ENCODE measurements at regions not wholly inside any gene's neighbourhood (a gene's known extent, or its start where the extent isn't known, plus 50 kb on each side); places are given as distances from the start of the nearest gene placed in this dataset.

- no peak for DNase-seq (ENCODE audit: low spot score)
Observed at GRCh38 chr17:72208832-72209231, 88.0 kb downstream of the SOX9 start.

- DNase-seq (ENCODE audit: low spot score), result no peak
Observed at GRCh38 chr17:72212041-72212440, 91.2 kb downstream of the SOX9 start.

GRCh38 chr17:72215490-72215889 lies 94.7 kb downstream of the SOX9 start:
- no peak for DNase-seq (ENCODE audit: low spot score)

GRCh38 chr17:72215928-72216327 lies 95.1 kb downstream of the SOX9 start:
- no peak for DNase-seq (ENCODE audit: low spot score)

- no peak for DNase-seq (ENCODE audit: low spot score)
Observed at GRCh38 chr17:72219137-72219823, 98.5 kb downstream of the SOX9 start.

- no peak for DNase-seq (ENCODE audit: low spot score)
Observed at GRCh38 chr17:72219824-72220493, 99.1 kb downstream of the SOX9 start.

- DNase-seq (ENCODE audit: low spot score), result no peak
Observed at GRCh38 chr17:72222661-72223380, 102.0 kb downstream of the SOX9 start.

- DNase-seq (ENCODE audit: low spot score), result no peak
Observed at GRCh38 chr17:72223866-72224291, 103.1 kb downstream of the SOX9 start.

GRCh38 chr17:72226322-72226721 lies 105.5 kb downstream of the SOX9 start:
- no peak for DNase-seq (ENCODE audit: low spot score)

GRCh38 chr17:72233986-72234385 lies 113.2 kb downstream of the SOX9 start:
- no peak for DNase-seq (ENCODE audit: low spot score)

- no peak for DNase-seq (ENCODE audit: low spot score)
Observed at GRCh38 chr17:72234985-72235384, 114.2 kb downstream of the SOX9 start.

GRCh38 chr17:72236980-72237633 lies 116.3 kb downstream of the SOX9 start:
- no peak for DNase-seq (ENCODE audit: low spot score)

- DNase-seq (ENCODE audit: low spot score), result no peak
Observed at GRCh38 chr17:72238157-72238673, 117.4 kb downstream of the SOX9 start.

- DNase-seq (ENCODE audit: low spot score), result no peak
Observed at GRCh38 chr17:72239548-72239947, 118.7 kb downstream of the SOX9 start.

GRCh38 chr17:72240333-72240732 lies 119.5 kb downstream of the SOX9 start:
- no peak for DNase-seq (ENCODE audit: low spot score)

- no peak for DNase-seq (ENCODE audit: low spot score)
Observed at GRCh38 chr17:72244494-72244893, 123.7 kb downstream of the SOX9 start.

GRCh38 chr17:72244956-72245355 lies 124.1 kb downstream of the SOX9 start:
- no peak for DNase-seq (ENCODE audit: low spot score)

GRCh38 chr17:72249441-72249840 lies 128.6 kb downstream of the SOX9 start:
- DNase-seq (ENCODE audit: low spot score), result no peak

GRCh38 chr17:72250206-72250605 lies 129.4 kb downstream of the SOX9 start:
- DNase-seq (ENCODE audit: low spot score), result no peak

- DNase-seq (ENCODE audit: low spot score), result no peak
Observed at GRCh38 chr17:72253597-72253996, 132.8 kb downstream of the SOX9 start.

GRCh38 chr17:72254808-72255449 lies 134.1 kb downstream of the SOX9 start:
- no peak for DNase-seq (ENCODE audit: low spot score)

GRCh38 chr17:72255481-72255880 lies 134.7 kb downstream of the SOX9 start:
- DNase-seq (ENCODE audit: low spot score), result no peak

Data from hepatic stellate cell (primary cell).